RPMI8226 (cell line): ENCODE measurements at regions not wholly inside any gene's neighbourhood (a gene's known extent, or its start where the extent isn't known, plus 50 kb on each side); places are given as distances from the start of the nearest gene placed in this dataset.
A peak's percentile ranks its signal among the peaks of the same experiment; 100 is the strongest.
"Not testable (repeated sequence)": the region's sequence is repeated elsewhere in the genome, so short reads cannot be mapped to it uniquely, and the experiment has no call there.

ENCODE experiments used
- DNase-seq: peaks from one replicate; pipeline ENCODE4 v3.0.0-alpha.2; 2015

DNA sequence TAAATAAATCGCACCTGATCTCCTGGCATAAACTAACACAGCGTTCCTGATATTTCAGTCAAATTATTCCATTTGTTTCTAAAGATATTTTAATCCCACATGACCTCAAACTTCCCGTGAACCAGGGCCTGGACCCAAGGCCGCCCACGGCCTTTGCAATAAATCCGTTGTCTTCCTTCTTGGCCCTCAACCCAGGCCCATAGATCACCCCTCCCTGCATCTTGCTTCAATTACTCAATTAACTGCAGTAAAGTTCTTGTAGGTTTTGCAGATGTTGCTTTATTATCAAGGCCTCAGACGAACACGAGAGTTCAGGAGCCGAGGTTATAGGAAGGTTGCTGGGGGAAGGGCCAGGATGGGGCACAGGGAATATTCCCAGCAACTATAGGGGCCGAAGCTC is 249.4 kb downstream of the RAB11FIP2 start:
- DNase-seq, result no peak

DNA sequence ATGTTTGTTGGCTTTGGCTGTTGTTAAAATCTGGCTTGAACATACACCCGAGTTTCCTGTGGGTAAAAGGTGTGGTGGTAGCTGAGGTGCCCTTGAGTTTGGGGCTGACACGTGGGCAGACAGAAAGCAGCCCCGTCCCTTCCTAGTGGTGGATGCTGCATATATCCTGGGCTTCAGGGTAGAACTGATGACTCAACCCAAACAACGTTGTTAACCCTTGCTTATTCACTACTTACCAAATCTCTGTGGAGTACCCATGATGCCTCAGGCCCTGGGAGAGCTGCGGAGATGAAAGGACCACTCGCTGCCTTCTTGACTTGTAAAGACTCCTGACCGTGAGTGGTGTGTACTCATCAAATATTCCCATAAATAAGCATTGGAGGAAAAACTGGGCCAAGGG is 245.1 kb downstream of the RAB11FIP2 start:
- no peak for DNase-seq

DNA sequence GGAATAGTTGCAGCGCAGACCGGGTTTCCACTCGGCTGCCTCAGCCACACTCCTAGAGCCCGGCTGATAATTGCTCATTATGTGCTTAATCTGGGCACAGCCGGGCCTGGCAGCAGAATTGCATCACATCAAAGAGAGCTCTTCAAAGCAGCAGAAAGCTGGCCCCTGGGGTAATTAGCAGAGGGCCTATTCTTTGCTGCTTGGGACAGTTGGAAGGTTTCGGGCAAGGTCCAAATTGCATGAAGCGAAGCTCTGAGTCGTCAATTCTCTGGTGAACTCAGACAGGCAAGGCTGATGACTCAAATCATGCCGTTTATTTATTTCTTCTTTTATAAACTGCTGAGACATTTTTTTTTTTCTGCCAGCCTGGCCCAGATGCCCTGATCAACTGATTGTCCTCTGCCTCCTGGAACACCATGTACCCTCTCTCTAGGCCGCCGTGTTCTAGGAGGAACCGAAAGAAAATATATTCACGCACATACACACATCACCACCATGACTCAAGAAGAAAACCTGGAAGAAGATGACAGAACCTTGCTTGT is 242.2 kb downstream of the RAB11FIP2 start:
- DNase-seq, result peak; percentile 12

DNA sequence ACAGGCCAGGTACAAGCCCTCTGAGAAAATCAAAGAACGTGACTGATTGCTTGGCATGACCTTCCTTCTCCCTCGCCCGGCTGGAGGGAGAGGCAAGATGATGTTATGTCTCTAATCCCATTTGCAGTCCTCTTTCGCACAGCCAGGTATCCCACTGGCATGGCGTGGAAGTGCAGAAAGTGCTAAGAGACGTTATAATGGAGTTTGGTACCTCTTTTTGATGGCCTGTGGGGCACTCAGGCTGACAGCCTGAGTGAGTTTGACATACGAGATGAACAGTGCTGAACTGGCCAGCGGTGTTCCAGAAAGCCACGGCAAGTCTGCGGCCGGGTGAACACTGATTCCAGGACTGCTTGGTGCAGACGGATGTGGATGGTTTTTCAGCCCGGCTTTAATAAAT is 241.6 kb downstream of the RAB11FIP2 start:
- no peak for DNase-seq

DNA sequence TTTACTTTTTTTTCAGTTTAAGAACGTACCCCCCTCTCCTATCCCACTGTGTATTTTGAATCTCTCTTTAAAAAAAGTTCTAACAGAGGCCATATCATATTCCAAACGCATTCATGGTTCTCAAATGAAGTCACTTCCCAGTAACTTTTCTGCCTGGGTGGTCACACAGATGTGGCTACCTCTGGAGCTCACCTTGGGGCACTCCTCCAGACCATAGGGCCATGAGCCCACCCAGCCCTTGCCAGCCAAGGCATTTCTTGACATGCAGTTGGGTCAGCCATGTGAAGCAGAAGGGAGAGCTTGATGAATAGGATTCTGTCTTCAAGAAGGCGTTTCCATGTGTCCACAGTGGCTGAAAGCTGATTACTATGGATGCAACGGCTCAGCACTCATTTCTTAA is 239.3 kb downstream of the RAB11FIP2 start:
- DNase-seq, result no peak

DNA sequence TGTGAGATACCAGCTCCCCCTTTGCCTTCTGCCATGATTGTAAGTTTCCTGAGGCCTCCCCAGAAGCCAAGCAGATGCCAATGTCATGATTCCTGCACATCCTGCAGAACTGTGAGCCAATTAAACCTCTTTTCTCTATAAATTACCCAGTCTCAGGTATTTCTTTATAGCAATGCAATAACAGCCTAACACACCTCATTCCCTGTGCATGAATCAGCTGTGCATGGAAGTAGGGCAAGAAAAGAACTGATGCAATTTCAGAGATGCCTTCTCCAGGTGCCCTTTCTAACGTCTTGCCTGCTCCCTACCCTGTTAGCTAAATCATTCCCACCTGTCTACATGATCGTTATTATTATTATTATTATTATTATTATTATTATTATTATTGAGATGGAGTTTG is 230.9 kb downstream of the RAB11FIP2 start:
- not testable (repeated sequence) for DNase-seq

DNA sequence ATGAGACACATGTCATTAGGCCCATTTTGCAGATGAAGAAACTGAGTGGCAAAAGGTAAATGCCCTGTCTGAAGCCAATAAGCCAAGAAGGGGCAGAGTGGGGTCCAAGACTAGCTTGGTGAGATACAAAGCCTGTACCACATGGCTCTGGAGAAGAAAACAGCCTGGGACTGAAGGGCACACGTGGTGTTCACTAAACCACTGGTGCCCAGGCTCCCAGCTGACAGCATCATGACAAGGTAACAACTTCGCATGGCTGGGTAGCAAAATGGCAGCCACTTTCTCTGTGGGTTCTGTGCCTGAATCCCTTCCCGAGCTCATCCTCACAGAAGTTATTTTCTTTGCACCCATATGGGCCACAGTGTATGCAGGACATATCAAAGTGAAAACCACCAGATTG is 229.6 kb downstream of the RAB11FIP2 start:
- DNase-seq, result no peak

DNA sequence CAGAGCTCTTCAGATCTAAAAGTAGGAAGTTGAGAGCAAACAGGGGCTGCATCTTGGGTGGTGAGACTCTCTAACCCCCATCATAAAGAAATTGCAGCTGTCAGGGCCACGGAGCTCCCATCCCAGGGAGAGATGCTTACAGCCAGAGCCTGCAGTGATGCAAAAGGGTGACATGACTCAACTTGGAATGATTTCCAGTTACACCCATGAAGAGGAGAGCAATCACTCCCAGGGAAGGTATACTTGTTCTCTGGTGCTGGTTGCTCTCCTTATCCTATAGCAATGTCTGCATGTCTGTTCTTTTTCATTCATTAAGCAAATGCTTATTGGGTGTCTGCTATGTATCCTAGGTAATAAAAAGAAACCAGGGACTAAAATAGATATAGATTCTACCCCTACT is 228.0 kb downstream of the RAB11FIP2 start:
- no peak for DNase-seq

DNA sequence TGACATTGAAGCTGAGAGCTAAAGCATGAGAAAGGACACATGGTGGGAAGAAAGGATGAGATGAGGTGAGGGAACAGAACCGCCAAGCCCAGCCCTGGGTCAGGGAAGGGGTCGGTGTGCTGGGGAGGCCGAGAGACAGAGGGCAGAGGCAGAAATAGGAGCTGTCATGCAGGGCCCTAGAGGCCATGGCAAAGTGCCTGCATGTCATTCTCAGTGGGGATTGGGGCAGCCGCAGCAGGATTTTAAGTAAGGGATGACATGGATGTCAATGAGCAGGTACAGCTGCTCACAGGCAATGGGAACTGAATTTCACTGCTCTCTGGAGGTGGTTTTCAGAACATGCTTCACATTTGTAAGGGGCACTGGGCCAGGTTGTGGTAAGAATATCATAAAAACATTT is 227.4 kb downstream of the RAB11FIP2 start:
- no peak for DNase-seq

DNA sequence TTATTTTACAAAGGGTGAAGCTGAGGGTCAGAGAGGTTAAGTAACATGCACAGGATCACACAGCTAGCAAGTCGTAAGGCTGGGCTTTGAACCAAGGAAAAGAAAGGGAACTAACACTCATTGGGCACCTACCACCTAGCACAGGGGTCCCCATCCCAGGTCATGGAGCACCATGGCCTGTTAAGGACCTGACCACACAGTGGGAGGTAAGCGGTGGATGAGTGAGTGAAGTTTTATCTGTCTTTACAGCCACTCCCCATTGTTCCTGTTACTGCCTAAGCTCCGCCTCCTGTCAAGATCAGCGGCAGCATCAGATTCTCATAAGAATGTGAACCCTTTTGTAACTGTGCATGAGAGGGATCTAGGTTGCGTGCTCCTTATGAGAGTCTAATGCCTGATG is 222.8 kb downstream of the RAB11FIP2 start:
- no peak for DNase-seq

DNA sequence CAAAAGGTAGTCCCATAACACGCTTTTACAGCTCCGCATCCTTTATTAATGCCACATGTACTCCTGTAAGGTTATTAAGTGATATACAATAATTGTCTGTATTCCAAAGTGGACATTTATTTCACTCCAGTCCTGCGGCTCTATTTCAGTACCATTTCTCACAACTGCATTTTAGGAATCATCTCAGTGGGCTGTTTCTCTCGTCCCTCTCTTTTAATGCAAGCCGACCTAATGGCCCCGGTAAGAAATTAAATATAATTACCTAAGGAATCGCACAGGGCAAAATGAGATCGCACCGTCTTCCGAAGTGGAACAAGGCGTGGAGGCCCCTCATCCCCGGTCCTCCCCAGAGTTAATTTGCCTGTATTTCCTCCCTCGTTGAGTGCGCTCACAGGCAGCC is 216.5 kb downstream of the RAB11FIP2 start:
- no peak for DNase-seq

DNA sequence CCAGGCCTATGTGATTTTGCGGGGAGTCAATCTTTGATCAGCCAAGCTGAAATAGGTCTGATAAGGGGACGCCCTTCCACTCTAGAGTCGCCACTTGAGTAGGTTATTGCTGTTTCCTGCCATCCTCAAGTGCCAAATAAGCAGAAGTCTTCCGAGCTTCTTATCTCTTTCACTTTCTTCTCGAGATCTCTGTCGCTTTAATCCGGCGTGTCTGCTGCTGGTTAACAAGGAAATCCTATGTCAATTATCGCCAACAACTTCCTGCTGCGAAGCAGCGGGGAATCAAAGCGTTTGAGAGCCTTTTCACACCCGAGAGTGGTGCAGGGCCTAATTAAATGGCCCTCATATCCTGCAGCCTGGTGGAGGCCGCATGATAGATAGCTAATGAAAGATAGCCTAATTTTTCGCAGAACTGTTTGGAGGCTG is 215.9 kb downstream of the RAB11FIP2 start:
- no peak for DNase-seq

DNA sequence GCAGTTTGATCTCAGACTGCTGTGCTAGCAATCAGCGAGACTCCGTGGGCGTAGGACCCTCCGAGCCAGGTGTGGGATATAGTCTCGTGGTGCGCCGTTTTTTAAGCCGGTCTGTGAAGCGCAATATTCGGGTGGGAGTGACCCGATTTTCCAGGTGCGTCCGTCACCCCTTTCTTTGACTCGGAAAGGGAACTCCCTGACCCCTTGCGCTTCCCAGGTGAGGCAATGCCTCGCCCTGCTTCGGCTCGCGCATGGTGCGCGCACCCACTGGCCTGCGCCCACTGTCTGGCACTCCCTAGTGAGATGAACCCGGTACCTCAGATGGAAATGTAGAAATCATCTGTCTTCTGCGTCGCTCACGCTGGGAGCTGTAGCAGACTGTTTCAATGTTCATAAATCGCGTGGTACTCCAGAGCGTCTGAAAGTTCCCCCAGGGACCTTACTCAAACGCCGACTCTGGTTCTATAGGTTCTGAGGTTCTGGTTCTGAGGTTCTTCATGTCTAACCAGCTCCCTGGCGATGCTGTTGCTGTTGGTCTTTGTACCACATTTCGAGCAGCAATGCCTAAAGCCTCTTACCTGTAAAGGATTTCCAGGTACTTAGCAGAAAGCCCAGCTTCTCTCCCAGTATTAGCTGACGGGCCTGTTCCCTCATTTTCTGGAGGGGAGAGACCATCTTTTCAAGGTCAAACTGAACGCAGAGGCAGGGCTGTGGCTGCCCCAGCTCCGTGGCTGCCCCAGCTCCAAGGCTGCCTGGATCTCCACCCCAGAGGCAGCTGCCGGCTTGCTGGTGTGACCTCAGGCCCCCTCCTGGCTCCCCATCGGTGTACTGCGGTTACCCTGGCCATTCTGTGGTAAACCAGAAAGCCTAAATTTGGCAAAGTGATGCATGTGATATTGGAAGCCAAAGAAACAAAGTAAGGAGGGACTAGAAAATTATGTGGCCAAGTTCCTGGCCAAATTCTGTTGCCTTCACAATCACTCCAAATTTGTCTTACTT is 207.9 kb downstream of the RAB11FIP2 start:
- DNase-seq, result peak; percentile 37

DNA sequence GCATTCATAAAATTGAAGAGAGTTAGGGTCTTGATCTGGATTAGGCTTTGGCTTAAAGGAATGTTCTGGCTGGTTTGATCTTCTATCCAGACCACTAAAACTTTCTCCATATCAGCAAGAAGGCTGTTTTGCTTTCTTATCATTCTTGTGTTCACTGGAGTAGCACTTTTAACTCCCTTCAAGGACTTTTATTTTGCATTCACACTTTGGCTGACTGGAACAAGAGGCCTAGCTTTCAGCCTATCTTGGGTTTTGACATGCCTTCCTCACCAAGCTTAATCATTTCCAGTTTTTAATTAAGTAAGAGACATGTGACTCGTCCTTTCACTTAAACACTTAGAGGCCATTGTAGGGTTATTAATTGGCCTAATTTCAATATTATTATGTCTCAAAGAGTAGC is 190.3 kb downstream of the RAB11FIP2 start:
- DNase-seq, result not testable (repeated sequence)

DNA sequence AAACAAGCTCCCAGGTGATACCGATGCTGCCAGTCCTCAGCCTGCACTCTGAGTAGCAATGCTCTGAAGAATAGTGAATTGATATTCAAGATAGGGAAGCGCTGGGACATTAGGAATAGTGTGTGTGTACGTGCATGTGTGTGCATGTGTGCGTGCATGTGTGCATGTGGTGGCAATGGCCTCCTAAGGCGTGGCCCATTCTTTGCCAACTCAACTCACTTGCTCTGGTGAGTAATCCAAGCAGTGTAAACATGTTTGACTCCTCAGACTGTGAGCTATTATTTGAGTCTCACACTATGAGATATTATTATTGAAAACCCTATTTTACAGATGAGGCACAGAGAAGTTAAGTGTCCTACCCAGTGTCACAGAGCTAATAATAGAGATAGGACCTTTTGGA is 186.6 kb downstream of the RAB11FIP2 start:
- no peak for DNase-seq

DNA sequence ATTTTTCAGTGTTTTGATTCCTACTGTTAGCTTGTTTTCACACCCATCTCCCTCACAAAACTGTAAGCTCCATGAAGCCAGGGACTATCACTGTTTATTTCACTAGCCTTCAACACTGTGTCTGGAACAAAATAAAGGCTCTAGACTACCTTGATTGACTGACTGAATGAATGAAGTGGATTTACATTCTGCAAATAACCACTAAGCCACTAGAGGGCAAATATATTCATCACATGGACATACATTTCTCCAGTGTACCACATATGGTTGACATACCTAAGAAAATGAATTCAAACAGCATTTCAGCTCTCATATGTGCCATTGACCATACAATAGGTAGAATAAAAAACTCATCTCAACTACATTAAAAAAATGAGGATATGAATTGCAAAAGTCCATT is 185.9 kb downstream of the RAB11FIP2 start:
- DNase-seq, result peak; percentile 16

DNA sequence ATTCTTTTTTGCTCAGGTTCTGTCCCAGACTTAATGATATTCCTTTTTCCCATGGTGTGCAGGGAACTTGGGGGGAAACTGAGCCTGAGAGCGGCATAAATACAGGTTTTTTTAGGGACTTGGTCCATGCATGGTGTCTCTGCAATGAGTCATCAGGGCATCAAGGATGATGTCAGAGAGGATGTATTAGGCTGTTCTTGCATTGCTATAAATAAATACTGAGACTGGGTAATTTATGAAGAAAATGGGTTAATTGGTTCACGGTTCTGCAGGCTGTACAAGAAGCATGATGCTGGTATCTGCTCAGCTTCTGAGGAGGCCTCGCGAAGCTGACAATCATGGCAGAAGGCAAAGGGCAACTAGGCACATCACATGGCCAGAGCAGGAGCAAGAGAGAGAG is 185.4 kb downstream of the RAB11FIP2 start:
- no peak for DNase-seq

DNA sequence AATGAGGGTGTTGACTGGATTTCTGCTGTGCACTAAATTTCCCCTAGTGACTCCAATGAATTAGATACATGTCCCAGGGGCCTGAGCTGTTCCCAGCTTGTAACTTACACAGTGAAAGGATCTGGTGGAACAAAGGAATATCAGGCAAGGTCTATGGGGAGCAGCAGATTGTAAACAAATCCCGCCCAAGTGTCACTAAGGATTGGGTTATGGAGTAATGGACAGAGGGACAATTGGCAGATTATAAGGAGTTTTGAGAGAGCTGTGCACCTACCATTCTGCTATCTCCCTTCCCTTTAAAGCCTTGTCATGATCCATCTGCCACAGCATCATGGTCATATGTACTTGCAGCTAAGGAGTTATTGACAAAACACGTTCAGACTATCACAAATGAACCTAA is 183.0 kb downstream of the RAB11FIP2 start:
- no peak for DNase-seq

DNA sequence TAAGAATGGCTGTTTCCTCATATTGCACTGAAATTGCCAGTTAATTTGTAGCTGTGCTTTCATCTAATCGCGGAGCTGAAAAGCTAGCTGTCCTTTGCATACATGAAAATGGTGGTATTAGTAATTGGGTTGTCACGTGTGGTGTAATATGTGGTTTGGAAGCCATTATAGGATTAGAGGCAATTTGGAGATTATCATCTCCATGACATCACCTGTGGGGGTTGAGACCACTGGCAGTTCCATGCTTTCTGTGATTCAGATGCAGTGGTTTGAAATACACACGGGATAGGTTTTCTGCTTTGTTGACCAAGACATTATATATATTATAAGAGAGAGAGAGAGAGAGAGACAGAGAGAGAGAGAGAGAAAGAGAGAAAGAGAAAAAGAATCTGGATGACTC is 180.8 kb downstream of the RAB11FIP2 start:
- no peak for DNase-seq

DNA sequence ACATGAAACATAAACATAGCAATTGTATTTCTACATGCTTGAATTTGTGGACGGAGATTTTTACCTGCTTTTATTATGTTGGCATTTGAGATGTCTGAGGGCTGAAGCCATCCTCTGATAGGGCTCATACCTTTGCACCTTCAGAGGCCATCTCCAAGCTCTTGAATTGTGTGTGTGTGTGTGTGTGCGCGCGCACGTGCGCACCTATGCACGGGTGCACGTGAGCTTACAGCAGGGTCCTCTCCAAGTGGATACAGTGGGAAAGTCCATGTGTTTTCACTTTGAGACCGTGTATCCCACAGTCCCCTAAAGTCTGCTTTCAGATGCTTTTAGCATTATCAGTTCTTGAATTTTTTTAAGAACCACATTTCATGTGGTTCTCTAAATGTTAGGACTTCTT is 178.6 kb downstream of the RAB11FIP2 start:
- DNase-seq, result no peak

DNA sequence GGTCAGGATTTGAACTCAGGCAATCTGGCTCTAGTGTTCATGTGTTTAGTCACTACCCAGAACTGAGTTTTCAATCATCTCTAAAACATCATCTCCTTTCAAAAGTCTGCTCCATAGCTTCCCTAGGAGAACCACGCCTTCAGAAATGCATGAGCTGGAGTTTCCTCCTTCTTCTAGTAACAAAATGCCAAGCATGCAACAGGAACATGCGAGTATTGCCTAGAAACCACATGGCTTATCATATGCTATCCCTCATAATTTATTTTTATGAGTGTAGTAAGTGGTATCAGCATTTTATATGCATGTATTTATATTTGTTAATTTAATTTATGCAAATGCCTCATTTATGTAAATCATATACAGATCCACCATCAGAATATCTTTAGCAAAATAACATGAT is 170.9 kb downstream of the RAB11FIP2 start:
- DNase-seq, result no peak

DNA sequence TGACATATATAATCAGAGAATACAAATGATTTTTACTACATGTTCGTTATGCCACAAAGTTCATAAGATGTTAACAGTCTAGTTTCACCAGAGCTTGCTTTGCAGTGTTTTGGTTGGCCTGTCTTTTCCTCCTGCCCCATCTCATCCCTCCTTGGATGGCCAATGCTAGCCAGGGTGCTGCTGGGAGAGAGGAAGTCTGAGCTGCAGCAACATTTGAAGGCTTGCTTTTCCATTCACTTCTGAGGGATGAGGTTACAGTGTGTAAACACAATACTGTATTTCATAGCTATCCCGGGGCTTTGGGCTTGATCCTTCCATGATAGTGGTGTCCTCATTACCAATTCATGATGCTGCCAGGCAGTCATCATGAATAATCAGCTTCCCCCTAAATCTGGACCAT is 170.5 kb downstream of the RAB11FIP2 start:
- no peak for DNase-seq

DNA sequence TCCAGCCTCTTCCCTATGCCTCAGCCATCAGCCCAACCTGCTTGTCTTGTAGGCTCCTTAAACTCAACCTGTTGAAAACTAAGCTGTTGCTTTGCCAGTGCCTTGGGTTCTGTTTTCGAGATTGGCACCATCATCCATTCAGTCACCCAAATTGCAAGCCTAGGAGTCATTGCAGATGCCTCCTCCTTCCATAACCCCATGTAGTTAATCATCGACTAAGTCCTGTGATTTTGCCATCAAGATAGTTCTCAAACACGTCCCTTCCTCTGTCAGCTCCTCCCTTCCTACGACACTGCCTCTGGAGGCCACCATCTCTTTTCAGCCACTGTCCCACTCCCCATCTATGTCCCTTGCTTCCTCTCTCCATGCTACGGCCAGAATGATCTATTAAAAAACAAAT is 168.1 kb downstream of the RAB11FIP2 start:
- no peak for DNase-seq

DNA sequence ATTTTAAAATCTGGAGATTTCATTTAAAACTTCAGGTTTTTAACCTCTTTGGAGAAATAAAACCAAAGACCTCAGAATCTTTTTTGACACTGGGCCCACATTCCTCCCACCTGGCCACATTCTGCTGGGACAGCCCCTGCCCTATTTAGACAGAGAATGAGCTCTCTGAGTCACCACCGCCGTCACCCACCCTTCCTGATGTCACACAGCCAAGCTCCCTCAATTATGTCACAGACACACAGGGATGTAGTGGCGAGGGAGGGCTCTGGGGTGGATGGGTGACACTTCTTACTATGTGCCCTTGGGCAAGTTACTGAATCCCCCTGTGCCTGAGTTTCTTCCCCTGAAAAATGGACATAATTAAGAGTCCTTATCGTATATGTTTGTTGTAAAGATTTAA is 162.6 kb downstream of the RAB11FIP2 start:
- no peak for DNase-seq

DNA sequence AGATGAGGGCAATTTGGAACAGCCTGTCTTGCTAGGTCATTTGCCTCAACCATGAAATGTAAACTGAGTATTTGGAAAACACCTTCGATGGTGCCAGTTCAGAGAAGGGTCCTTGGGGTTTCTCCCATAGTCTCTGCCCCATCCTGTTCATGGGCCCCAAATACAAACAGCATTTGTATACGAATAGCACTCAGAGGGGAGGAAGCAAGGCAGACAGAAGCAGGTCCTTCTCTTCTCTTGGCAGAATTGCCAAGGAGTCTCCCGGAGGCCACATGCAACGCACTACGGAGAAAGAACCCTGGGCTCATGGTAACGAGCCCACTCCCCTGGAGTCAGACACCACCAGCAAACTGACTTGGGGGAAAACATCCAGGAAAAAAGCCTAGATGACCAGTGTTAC is 162.1 kb downstream of the RAB11FIP2 start:
- no peak for DNase-seq
